Peyer's patch (tissue), 4 donors: ENCODE measurements at regions not wholly inside any gene's neighbourhood (a gene's known extent, or its start where the extent isn't known, plus 50 kb on each side); places are given as distances from the start of the nearest gene placed in this dataset.

Experiments
- POLR2A ChIP-seq, 2 donors: fragments of 450-650 bp; IDR thresholded peaks; one replicate each; pipeline ENCODE4 v1.5.1; 2017; ENCODE audit warnings: antibody characterized with exemption in 2 of 2, mild to moderate bottlenecking in 2 of 2, moderate library complexity in 2 of 2
- TF ChIP-seq, protein P1 (sequence below), 6 experiments: fragments of 450-650 bp in 4 of 6; fragments of 200-600 bp in 2 of 6; sonication (generic) in 1 of 6; IDR thresholded peaks; one replicate each; pipeline ENCODE4 v1.5.1; 2017 to 2019; ENCODE audit warnings: antibody characterized with exemption in 6 of 6, mild to moderate bottlenecking in 3 of 6, moderate library complexity in 1 of 6

DNA sequence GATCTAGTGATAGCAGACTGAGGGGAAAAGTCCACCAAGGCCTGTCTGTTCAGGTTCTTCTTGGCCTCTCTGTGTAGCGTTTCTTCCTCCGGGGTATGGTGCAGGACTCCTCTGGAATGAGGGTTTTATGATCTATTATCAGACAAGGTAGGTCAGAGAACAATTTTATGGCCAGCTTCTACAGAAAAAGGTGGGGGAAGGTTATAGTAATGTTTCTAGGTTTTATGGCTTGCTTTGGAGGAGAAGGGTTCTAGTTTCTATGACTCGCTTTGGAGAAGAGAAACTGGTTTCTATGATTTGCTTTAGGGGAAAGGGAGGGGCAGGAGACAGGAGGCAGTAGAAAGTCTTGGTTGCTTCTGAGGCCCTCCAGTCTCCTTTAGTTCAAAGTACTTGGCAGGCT, 144.8 kb upstream of the LAMA2 start:
- no peak for TF ChIP-seq POLR2A (IDR thresholded peaks at IDR 0.05)
- TF ChIP-seq, protein P1, sequence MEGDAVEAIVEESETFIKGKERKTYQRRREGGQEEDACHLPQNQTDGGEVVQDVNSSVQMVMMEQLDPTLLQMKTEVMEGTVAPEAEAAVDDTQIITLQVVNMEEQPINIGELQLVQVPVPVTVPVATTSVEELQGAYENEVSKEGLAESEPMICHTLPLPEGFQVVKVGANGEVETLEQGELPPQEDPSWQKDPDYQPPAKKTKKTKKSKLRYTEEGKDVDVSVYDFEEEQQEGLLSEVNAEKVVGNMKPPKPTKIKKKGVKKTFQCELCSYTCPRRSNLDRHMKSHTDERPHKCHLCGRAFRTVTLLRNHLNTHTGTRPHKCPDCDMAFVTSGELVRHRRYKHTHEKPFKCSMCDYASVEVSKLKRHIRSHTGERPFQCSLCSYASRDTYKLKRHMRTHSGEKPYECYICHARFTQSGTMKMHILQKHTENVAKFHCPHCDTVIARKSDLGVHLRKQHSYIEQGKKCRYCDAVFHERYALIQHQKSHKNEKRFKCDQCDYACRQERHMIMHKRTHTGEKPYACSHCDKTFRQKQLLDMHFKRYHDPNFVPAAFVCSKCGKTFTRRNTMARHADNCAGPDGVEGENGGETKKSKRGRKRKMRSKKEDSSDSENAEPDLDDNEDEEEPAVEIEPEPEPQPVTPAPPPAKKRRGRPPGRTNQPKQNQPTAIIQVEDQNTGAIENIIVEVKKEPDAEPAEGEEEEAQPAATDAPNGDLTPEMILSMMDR (IDR thresholded peaks at IDR 0.05) = no peak
